ELR (cell line): ENCODE measurements at regions not wholly inside any gene's neighbourhood (a gene's known extent, or its start where the extent isn't known, plus 50 kb on each side); places are given as distances from the start of the nearest gene placed in this dataset.
A peak's percentile ranks its signal among the peaks of the same experiment; 100 is the strongest.

Source experiments
- DNase-seq: peaks from one replicate; pipeline ENCODE4 v3.0.0-alpha.2; 2015; ENCODE audit warnings: low read depth

DNA sequence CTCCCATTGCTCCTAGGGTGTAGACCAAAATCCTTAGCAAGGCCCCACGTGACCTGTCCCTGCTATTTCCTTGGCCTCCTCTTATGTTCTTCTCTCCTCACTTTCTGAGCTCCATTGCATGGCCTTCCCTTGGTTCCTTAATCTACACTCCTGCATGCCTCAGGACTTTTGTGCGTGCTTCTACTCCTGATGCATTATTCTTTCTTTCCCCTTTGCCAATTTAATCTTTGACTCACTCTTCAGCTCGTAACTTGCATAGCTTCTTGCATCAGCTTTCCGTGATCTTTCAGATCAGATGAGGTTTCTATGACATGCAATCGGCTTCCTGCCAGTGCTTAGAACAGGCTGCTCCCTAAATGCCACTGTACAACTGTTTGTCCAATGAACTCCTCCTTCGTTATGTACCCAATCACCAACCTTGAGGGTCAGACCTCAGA, 261.6 kb upstream of the CADM1 start:
- DNase-seq = peak; percentile 12

DNA sequence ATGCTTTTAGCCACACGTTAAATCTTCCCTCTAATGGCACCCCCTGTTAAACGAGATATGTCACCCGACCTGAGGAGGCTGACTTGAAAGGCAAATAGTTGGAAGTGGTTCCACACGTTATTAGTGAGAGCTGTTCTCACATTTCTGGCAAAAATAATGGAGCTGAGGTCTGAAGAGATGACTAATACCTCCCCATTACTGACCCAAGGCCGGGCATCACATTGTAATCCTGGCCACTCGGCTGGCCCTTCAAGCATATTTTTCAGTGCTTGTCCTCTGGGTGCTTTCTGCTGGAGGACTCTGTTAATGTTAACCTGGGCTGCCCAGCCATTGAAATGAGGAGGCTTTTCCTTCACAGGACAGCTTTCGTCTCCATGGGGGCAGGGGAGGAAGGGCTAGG, 260.0 kb upstream of the CADM1 start:
- DNase-seq = no peak

GRCh38 chr11:115761817-115762216, 257.6 kb upstream of the CADM1 start:
- DNase-seq = no peak

GRCh38 chr11:115761348-115761747, 257.1 kb upstream of the CADM1 start:
- no peak for DNase-seq

- DNase-seq = no peak
Observed at GRCh38 chr11:115760461-115761320, 256.5 kb upstream of the CADM1 start.

DNA sequence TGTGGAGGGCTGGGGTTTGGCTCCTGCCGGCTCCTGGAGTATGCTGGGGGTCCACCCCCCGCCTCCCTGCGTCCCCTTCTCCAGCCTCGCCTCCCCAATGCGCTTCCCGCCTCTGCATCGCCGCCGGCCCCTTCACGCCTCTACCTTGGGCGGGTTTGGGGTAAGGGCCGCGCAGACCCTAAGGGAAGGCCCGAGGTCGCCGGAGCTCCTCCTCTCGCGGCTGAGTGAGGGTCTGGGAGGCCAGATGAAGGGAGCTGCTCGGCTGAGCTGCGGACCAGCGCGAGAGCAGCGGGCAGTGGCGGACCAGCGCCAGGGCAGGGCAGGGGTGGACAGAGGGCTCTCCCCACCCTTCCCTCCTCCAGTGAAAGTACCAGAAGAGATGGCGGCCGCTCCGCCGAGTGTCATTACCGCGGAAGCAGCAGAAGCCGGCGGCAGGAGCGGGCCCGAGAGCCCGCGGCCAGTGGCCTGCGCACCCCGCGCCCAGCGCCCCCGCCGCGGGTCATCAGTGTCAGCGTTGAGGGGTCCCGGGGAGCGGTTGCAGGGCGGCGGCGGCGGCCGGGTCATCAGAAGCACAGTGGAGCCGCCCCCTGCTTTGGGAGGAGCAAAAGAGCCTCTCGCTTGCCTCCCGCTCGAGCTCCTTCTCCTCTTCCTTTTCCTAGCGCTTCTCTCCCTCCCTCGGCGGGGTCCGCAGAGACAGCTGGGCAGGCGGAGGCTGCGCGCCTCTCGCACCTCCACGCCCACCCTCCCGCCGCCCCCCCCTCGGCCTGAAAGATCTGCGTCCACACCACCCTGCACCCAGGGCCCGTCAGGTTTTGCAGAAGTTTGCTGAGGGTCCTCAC, 255.6 kb upstream of the CADM1 start:
- DNase-seq = no peak

GRCh38 chr11:115758011-115758410, 253.8 kb upstream of the CADM1 start:
- DNase-seq = no peak

- DNase-seq = no peak
Observed at GRCh38 chr11:115751243-115752015, 247.2 kb upstream of the CADM1 start.

DNA sequence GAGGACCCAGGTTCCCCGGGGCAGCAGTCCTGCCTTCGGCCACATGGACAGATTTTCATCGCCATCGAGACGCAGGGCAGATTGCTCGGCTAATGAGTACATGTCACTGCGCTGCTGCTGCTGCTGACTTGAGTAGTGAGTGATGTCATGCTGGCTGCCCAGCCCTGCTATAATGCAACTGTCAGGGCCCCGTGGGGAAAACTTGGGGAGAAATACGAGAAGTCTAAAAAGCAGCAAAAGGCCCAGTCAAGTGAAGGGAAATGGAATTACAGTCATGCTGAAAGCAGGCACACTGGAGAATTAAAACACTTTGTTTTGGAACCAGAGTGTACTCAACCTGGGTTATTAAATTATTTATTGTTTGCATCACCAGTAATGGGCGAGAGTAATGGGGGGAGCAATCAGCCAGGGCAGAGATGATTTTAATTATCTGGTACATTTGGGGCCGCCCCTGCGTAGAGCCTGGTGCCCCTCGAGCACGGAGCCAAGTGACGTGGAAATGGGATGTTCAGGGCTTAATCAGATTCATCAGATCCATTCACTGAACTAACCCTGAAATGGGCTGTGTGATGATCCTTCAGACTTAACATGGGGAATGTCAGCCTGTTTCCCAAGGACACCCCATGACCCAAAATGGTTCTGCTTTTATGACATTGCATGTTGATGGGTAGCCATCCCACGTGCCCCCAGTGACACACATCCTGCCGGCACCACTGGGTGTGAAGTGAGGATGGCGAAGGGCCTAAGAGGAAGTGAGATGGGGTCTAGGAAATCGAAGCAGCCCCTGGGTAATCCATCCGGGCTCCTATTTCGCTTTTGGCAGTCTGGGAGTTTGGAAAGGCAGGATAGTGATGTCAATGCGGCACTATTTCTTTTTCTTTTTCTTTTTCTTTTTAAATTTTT, 241.6 kb upstream of the CADM1 start:
- no peak for DNase-seq

- DNase-seq = no peak
Observed at GRCh38 chr11:115745066-115745465, 240.9 kb upstream of the CADM1 start.

- DNase-seq = no peak
Observed at GRCh38 chr11:115743719-115744118, 239.5 kb upstream of the CADM1 start.

GRCh38 chr11:115741376-115742107, 237.3 kb upstream of the CADM1 start:
- DNase-seq = no peak

GRCh38 chr11:115740324-115740723, 236.1 kb upstream of the CADM1 start:
- DNase-seq = no peak

GRCh38 chr11:115739878-115740277, 235.7 kb upstream of the CADM1 start:
- DNase-seq = no peak

DNA sequence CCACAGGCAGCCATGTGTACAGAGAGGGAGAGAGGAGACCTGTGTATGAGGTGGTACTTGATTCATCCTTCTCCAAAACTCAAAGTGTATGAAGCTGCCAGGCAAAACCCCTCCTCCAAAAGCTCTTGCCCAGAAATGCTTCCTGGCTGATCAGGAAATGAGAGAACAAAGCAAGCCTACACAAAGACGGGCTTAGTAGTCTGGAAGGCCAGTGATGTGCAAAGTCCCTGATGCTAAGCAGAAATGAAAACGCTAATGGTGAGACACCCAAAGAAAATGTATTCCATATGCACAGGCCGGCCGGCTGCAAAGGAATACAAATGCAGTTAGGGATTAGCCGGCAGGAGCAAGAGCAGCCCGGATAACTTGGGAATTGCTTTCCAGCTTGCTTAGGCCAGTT, 234.9 kb upstream of the CADM1 start:
- no peak for DNase-seq

DNA sequence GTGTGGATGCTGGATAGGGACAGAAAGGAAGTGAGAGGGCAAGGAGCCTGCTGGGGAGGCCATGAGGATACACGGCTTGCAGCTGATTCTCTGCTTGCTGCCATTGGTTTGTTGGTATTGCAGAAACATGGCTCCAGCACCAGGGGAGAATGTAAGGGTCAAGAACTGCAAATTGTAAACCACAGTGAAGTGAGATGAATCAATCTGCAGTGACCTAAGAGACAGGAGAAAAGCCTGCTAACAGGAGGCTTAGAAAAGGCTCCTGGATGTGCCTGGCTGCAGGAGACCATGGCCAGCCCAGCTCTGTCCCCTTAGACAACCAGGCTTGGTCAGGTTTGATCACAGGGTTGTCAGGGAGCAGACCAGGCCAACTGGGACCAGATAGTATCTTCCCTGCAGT, 233.7 kb upstream of the CADM1 start:
- DNase-seq = no peak

DNA sequence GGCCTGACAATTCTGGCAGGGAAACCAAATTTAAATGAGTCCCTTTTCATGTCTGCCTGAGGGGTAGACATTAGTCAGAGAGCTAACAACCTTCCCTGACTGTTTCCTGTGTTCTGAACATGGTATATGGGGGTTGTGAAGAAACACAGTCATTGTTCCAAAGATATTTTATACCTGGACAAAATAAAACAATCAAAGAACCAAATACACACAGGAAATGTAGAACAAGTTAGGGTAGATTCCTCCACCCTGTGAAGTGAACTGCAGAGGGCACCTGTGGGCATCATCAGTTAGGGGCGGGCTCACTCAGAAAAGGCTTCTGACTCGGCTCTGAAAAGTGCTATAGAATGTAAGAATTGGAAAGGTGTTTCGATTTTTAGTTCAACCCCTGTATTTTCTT, 231.9 kb upstream of the CADM1 start:
- DNase-seq = no peak

DNA sequence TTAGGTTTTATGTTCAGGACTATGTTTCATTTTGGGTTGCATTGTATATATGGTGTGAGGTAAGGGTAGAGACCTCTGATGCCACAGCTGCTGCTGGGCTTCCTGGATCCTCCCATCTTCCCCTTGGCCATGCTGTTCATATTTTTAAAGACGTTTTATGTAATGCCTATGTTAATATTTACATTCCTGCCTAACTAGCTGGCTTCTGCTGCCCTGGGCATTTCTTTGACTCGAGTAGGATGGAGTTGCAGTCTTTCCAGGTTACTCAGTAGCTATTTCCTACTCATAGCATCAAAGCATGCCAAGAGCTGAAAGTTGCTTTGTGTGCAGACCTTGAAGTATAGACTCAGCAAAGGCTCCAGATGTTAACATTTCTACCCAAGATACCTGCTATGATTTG, 220.5 kb upstream of the CADM1 start:
- DNase-seq = peak; percentile 1

GRCh38 chr11:115722711-115723110, 218.5 kb upstream of the CADM1 start:
- no peak for DNase-seq

DNA sequence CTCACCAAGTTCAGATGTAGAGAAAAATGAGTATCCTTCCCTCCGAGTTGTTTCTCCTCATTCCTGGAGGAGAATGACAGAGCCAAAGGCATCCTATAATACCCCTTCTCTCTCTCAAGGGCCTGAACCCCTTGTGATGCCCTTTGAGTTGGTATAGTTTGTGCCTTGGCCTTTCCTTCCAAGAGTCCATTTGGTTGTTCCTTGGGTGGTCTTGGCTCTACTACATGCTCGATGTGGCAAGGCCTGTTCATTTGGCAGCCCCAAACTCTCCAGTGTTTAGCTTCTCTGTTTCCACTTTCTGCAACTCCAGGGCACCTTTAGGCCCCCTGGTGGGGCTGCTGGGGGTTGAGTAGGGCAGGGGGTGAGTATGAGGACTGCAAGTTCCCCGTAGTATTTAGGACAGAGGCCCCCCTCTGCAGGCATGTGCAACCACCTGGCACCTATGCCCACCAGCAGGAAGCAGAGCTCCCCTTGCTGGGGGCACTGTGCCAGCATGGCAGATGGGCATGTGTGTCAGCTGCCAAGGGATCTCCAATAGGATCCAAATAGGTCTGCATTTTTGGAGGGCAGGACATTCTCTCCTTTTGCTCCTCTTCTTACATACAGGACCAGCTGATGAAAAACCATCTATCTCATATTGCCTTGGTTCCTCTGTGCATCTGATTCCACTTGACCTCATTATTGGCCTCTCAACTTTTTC, 217.2 kb upstream of the CADM1 start:
- DNase-seq = no peak
